GM18873 (cell line): ENCODE measurements at regions not wholly inside any gene's neighbourhood (a gene's known extent, or its start where the extent isn't known, plus 50 kb on each side); places are given as distances from the start of the nearest gene placed in this dataset.

Source experiments
- ATAC-seq: cut with Tn5 transposase; IDR thresholded peaks from one replicate; pipeline ENCODE4 v1.9.1; 2021; ENCODE audit warnings: mild to moderate bottlenecking, moderate library complexity, moderate number of reproducible peaks; ENCODE audit not compliant: unreplicated experiment, low FRiP score

GRCh38 chr13:109671919-109672318 lies 114.5 kb downstream of the IRS2 start:
- ATAC-seq = no peak

- ATAC-seq = no peak
Observed at GRCh38 chr13:109670776-109671175, 115.6 kb downstream of the IRS2 start.

GRCh38 chr13:109669956-109670355 lies 116.4 kb downstream of the IRS2 start:
- no peak for ATAC-seq

- no peak for ATAC-seq
Observed at GRCh38 chr13:109669234-109669612, 117.2 kb downstream of the IRS2 start.

- no peak for ATAC-seq
Observed at GRCh38 chr13:109668433-109669233, 117.8 kb downstream of the IRS2 start.

- no peak for ATAC-seq
Observed at GRCh38 chr13:109667807-109668291, 118.5 kb downstream of the IRS2 start.

GRCh38 chr13:109667056-109667455 lies 119.3 kb downstream of the IRS2 start:
- ATAC-seq = no peak

GRCh38 chr13:109666656-109667055 lies 119.7 kb downstream of the IRS2 start:
- no peak for ATAC-seq

GRCh38 chr13:109665781-109666249 lies 120.6 kb downstream of the IRS2 start:
- ATAC-seq = no peak

- no peak for ATAC-seq
Observed at GRCh38 chr13:109665240-109665639, 121.1 kb downstream of the IRS2 start.

GRCh38 chr13:109657395-109657794 lies 129.0 kb downstream of the IRS2 start:
- ATAC-seq = no peak

- no peak for ATAC-seq
Observed at GRCh38 chr13:109656206-109656605, 130.2 kb downstream of the IRS2 start.

- ATAC-seq = no peak
Observed at GRCh38 chr13:109655611-109656010, 130.8 kb downstream of the IRS2 start.

- ATAC-seq = no peak
Observed at GRCh38 chr13:109655206-109655600, 131.2 kb downstream of the IRS2 start.

- ATAC-seq = no peak
Observed at GRCh38 chr13:109654341-109655205, 131.8 kb downstream of the IRS2 start.

- no peak for ATAC-seq
Observed at GRCh38 chr13:109652531-109652930, 133.9 kb downstream of the IRS2 start.

GRCh38 chr13:109651854-109652253 lies 134.5 kb downstream of the IRS2 start:
- no peak for ATAC-seq

GRCh38 chr13:109651311-109651710 lies 135.1 kb downstream of the IRS2 start:
- ATAC-seq = no peak

GRCh38 chr13:109650861-109651260 lies 135.5 kb downstream of the IRS2 start:
- no peak for ATAC-seq

GRCh38 chr13:109649713-109650112 lies 136.7 kb downstream of the IRS2 start:
- no peak for ATAC-seq

- ATAC-seq = no peak
Observed at GRCh38 chr13:109647699-109648098, 138.7 kb downstream of the IRS2 start.
